VCaP (cell line): ENCODE measurements at regions not wholly inside any gene's neighbourhood (a gene's known extent, or its start where the extent isn't known, plus 50 kb on each side); places are given as distances from the start of the nearest gene placed in this dataset.

ENCODE experiments used
- H3K27ac ChIP-seq: fragments of 450-650 bp; 2 replicates; pipeline ENCODE4 v1.5.1; 2017
- TF ChIP-seq, protein P1 (sequence below): fragments of 450-650 bp; conservative IDR thresholded peaks from 2 replicates; pipeline ENCODE4 v1.5.1; 2017; ENCODE audit warnings: mild to moderate bottlenecking, moderate library complexity

DNA sequence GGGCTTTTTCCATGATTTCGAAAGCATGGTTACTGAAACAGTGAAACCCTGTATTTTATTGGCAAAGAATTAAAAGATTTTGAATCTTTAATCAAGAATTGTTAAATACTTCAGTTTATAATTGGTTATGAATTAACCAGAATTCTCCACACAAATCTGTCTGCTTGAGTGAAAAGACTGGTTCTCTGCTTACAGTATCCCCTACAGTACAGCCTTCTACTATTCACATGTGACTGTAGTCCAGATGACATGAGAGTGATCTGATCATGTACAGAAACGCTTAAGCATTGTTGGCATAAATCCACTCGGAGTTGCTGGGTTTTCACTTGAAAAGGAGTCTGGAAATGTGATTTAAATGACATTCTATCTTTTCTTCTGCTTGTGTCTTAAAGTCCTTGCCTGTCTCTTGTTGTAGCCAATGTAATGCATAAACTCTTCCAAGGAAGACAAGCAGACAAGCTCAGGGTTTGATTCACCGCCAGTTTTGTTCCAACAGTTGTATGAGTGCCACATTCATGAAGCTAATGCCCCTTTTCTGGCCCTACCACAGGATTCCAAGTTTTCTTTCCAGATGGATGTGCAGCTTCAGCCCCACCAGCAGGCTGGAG, 222.0 kb upstream of the LRIG3 start:
- TF ChIP-seq, protein P1, sequence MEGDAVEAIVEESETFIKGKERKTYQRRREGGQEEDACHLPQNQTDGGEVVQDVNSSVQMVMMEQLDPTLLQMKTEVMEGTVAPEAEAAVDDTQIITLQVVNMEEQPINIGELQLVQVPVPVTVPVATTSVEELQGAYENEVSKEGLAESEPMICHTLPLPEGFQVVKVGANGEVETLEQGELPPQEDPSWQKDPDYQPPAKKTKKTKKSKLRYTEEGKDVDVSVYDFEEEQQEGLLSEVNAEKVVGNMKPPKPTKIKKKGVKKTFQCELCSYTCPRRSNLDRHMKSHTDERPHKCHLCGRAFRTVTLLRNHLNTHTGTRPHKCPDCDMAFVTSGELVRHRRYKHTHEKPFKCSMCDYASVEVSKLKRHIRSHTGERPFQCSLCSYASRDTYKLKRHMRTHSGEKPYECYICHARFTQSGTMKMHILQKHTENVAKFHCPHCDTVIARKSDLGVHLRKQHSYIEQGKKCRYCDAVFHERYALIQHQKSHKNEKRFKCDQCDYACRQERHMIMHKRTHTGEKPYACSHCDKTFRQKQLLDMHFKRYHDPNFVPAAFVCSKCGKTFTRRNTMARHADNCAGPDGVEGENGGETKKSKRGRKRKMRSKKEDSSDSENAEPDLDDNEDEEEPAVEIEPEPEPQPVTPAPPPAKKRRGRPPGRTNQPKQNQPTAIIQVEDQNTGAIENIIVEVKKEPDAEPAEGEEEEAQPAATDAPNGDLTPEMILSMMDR = no peak

DNA sequence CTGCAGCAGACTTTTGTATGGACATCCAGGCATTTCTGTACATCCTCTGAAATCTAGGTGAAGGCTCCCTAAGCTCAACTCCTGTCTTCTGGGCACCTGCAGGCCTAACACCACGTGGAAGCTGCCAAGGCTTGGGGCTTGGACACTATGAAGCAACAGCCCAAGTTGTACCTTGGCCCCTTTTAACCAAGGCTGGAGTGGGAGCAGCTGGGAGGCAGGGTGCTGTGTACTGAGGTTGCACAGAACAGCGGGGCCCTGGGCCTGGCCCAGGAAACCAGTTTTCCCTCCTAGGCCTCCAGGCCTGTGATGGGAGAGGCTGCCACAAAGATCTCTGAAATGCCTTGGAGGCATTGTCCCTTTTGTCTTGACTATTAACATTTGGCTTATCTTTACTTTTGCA, 214.4 kb upstream of the LRIG3 start:
- no peak overlapping the region for H3K27ac ChIP-seq
- TF ChIP-seq, protein P1 = no peak

More for the DNA sequence above, 222.0 kb upstream of the LRIG3 start:
- no peak overlapping the region for H3K27ac ChIP-seq

DNA sequence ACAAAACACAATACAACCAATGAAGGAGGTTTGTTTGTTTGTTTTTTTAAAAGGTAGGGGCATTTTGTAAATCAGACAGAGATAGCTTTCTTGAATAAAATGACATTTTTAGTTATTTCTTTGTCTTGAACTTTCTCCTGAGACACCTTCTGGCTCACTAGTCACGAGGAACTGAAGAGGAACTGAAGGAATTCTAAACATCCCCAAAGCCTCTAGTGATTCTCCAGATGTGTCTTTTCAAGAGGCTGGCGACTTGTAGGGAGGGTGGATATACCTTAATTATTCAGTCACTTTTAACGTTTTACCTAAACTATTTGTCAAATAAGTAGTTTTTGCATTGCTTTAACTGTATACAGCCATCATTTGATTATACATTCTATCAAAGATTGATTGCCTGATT, 211.2 kb upstream of the LRIG3 start:
- TF ChIP-seq, protein P1 = no peak
- H3K27ac ChIP-seq = no peak overlapping the region

DNA sequence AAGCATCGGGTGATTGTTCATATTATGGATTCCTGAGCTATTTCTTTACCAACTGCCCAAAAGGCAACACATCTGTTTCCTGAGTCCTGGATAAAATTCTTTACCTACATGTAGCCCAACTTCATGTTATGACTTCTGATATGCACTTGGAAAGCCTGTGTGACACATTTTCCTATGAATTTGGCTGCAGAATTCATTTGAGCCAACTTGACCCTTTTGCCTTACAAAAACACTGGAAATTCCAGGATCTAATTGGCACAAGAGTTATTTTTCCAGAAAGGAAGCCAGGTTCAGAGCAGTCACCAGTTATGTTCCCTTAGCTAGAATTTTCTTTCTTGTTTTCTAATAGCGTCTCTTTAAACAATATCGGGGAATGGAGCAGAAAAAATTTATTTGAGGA, 202.5 kb upstream of the LRIG3 start:
- H3K27ac ChIP-seq = no peak overlapping the region
- TF ChIP-seq, protein P1 = no peak

DNA sequence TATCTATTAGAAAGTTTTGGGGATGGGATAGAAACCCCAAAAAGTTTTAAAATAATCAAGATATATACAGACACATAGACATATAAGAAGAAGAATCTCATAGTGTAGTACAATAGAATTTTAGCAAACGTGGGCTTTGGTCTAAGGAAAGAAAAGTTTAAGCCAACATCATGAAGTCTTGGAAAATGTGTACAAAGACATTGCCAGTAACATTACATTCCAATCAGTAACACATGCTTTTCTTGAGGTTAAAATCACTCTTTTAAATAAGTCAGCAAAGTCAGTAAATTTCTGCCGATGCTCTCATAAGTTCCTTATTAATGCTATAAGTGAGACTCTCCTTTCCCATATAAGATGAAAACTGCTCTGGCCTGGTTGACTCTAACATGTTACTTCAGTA, 201.1 kb upstream of the LRIG3 start:
- H3K27ac ChIP-seq = no peak overlapping the region
- TF ChIP-seq, protein P1 = no peak

DNA sequence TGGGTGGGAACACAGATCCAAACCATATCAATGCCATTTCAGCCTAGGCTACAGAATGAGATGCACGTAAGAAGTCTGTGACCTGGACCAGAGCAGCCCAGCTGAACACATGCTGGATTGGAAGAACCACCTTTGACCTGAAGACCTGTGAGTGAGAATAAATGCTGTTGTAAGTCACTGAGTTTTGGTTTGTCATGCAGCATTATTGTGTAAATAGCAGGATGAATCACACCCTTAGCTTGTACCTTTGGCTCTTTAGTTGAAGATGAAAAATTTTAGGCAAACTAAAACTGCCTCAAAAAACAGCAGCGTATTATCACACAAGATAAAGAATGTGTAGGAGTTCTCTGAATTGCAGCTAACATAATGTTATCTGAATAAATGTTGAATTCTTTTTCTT, 199.4 kb upstream of the LRIG3 start:
- H3K27ac ChIP-seq = no peak overlapping the region
- TF ChIP-seq, protein P1 = no peak

DNA sequence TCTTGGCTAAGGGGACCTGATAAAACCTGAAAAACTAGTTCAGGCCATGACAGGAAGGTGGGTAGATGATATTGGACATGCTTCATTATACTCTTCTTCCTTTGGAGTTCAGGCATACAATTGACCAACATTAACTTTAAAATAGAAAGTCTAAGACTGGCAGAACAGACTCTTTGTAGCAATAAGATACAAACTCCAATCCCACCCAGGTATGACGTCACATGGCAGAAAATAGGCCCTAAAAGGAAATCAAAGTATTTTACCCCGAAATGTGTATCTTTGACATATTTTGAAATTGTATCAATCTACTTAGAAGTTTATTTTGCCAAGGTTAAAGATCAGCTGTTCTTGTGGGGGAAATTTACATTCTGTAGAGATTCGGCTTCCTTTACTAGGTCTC, 198.1 kb upstream of the LRIG3 start:
- TF ChIP-seq, protein P1 = no peak
- H3K27ac ChIP-seq = no peak overlapping the region

DNA sequence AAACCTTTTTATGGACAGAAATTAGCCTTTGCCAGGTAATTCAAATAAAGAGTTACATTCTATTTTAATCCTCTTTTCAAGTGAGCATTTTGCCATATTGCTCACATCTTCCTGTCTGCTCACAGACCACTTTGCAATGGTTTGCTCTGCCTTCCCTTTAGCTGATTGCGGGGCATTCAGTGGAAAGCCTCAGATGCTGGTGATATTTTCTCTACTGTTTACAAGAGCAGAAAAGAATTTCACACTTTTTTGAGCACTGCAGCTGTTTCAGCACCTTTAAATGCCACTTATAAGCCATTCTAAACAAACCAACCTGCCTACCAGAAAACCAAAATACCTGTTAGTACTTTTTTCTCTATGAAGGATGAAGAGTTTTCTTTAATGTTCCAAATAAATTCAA, 195.7 kb upstream of the LRIG3 start:
- TF ChIP-seq, protein P1 = no peak

More for the DNA sequence above, 195.7 kb upstream of the LRIG3 start:
- H3K27ac ChIP-seq = no peak overlapping the region
